Liver (tissue), 3 donors: ENCODE measurements at regions not wholly inside any gene's neighbourhood (a gene's known extent, or its start where the extent isn't known, plus 50 kb on each side); places are given as distances from the start of the nearest gene placed in this dataset.

Experiments used
- ATF3 ChIP-seq: IDR thresholded peaks from 2 replicates; pipeline ENCODE4 v1.6.1; 2016; ENCODE audit warnings: antibody characterized with exemption
- CTCF ChIP-seq: fragments of 150-350 bp; IDR thresholded peaks from 2 replicates; pipeline ENCODE4 v1.5.1; 2017; ENCODE audit warnings: improper control_type of control experiment, low read depth, low read length; ENCODE audit not compliant: missing input control
- FOXA1 ChIP-seq: IDR thresholded peaks from 2 replicates; pipeline ENCODE4 v1.6.1; 2016; ENCODE audit warnings: antibody characterized with exemption
- GABPA ChIP-seq, 2 donors: IDR thresholded peaks in 1 of 2; conservative IDR thresholded peaks in 1 of 2; 2 replicates each; pipeline ENCODE4 v1.6.1; 2016; ENCODE audit warnings: antibody characterized with exemption in 2 of 2, mild to moderate bottlenecking in 1 of 2, moderate library complexity in 1 of 2
- JUND ChIP-seq, 2 donors: IDR thresholded peaks; 2 replicates each; pipeline ENCODE4 v1.6.1; 2016; ENCODE audit warnings: antibody characterized with exemption in 2 of 2
- MAX ChIP-seq: IDR thresholded peaks from 2 replicates; pipeline ENCODE4 v1.6.1; 2016; ENCODE audit warnings: antibody characterized with exemption
- NR2F2 ChIP-seq: IDR thresholded peaks from 2 replicates; pipeline ENCODE4 v1.6.1; 2016; ENCODE audit warnings: antibody characterized with exemption
- RAD21 ChIP-seq, 2 donors: IDR thresholded peaks; 2 replicates each; pipeline ENCODE4 v1.6.1; 2016; ENCODE audit warnings: antibody characterized with exemption in 2 of 2, mild to moderate bottlenecking in 2 of 2
- REST ChIP-seq: IDR thresholded peaks from 2 replicates; pipeline ENCODE4 v1.6.1; 2016; ENCODE audit warnings: antibody characterized with exemption, mild to moderate bottlenecking
- RXRA ChIP-seq, 2 donors: IDR thresholded peaks; 2 replicates each; pipeline ENCODE4 v1.6.1; 2017 to 2018; ENCODE audit warnings: antibody characterized with exemption in 2 of 2, mild to moderate bottlenecking in 1 of 2
- SP1 ChIP-seq: IDR thresholded peaks from 2 replicates; pipeline ENCODE4 v1.6.1; 2018; ENCODE audit warnings: antibody characterized with exemption, mild to moderate bottlenecking
- TAF1 ChIP-seq: conservative IDR thresholded peaks from 2 replicates; pipeline ENCODE4 v1.6.1; 2016; ENCODE audit warnings: antibody characterized with exemption, mild to moderate bottlenecking
- YY1 ChIP-seq: IDR thresholded peaks from 2 replicates; pipeline ENCODE4 v1.6.1; 2016; ENCODE audit warnings: antibody characterized with exemption, mild to moderate bottlenecking
- donor health status: healthy.
- donor health status: healthy.

- TF ChIP-seq CTCF, result no peak
- no peak for TF ChIP-seq YY1
- no peak for TF ChIP-seq GABPA (IDR thresholded peaks at IDR 0.05 in 1 of 2, conservative IDR thresholded peaks at IDR 0.05 in 1 of 2)
- TF ChIP-seq FOXA1, result no peak
- no peak for TF ChIP-seq REST
- TF ChIP-seq SP1, result no peak
- no peak for TF ChIP-seq MAX
- no peak for TF ChIP-seq RXRA (IDR thresholded peaks at IDR 0.05)
- no peak for TF ChIP-seq ATF3
- no peak for TF ChIP-seq JUND (IDR thresholded peaks at IDR 0.05)
- TF ChIP-seq TAF1, result no peak
- TF ChIP-seq RAD21 (IDR thresholded peaks at IDR 0.05), result no peak
- TF ChIP-seq NR2F2, result no peak
These were observed 92.8 kb upstream of the EEF1E1 start for GRCh38 chr6:8195040-8195713.
